OCI-LY3 (cell line): ENCODE measurements at regions not wholly inside any gene's neighbourhood (a gene's known extent, or its start where the extent isn't known, plus 50 kb on each side); places are given as distances from the start of the nearest gene placed in this dataset.

ENCODE experiments used
- H2AFZ ChIP-seq: fragments of 200-600, 300-600 bp; shearing (Covaris generic); 2 replicates; pipeline ENCODE4 v1.6.0; 2014; ENCODE audit warnings: antibody characterized with exemption, low read depth, low read length
- H3K27ac ChIP-seq: fragments of 200-600, 300-600 bp; sonication (generic); 2 replicates; pipeline ENCODE4 v1.5.1; 2014; ENCODE audit warnings: mild to moderate bottlenecking, low read length, moderate library complexity, mixed read lengths
- H3K27me3 ChIP-seq: fragments of 200-600, 300-600 bp; sonication (generic); 2 replicates; pipeline ENCODE4 v1.6.1; 2014; ENCODE audit warnings: low read depth, low read length, mixed read lengths
- H3K36me3 ChIP-seq: fragments of 200-600, 300-600 bp; sonication (generic); replicated peaks from 2 replicates; pipeline ENCODE3; 2014; ENCODE audit warnings: low read depth, low read length, mixed read lengths
- H3K4me1 ChIP-seq: fragments of 300-600, 200-600 bp; sonication (generic); 2 replicates; pipeline ENCODE4 v1.6.1; 2014; ENCODE audit warnings: low read length, mixed read lengths
- H3K4me2 ChIP-seq: fragments of 200-600, 300-600 bp; sonication (generic); 2 replicates; pipeline ENCODE4 v1.6.1; 2014; ENCODE audit warnings: low read length, mixed read lengths
- H3K4me3 ChIP-seq: fragments of 300-600, 200-600 bp; sonication (generic); 2 replicates; pipeline ENCODE4 v1.5.1; 2014; ENCODE audit warnings: antibody characterized with exemption, mild to moderate bottlenecking, low read length, moderate library complexity
- H3K79me2 ChIP-seq: fragments of 300-600, 200-600 bp; shearing (Covaris generic); 2 replicates; pipeline ENCODE4 v1.6.1; 2014; ENCODE audit warnings: mild to moderate bottlenecking, low read length, mixed read lengths
- H3K9ac ChIP-seq: fragments of 300-600, 200-600 bp; shearing (Covaris generic); 2 replicates; pipeline ENCODE4 v1.6.0; 2014; ENCODE audit warnings: mild to moderate bottlenecking, low read length, moderate library complexity
- H3K9me3 ChIP-seq: fragments of 200-600, 300-600 bp; shearing (Covaris generic); 2 replicates; pipeline ENCODE4 v1.6.1; 2014; ENCODE audit warnings: low read length, mixed read lengths; ENCODE audit not compliant: insufficient read depth
- H4K20me1 ChIP-seq: fragments of 200-600, 300-600 bp; sonication (generic); 2 replicates; pipeline ENCODE4 v1.6.1; 2016; ENCODE audit warnings: low read length, mixed read lengths; ENCODE audit not compliant: insufficient read depth
- CTCF ChIP-seq: fragments of 200-600, 300-600 bp; sonication (generic); IDR thresholded peaks from 2 replicates; pipeline ENCODE4 v1.5.1; 2014; ENCODE audit warnings: antibody characterized with exemption, low read length, low read depth
- EZH2phosphoT487 ChIP-seq: fragments of 200-600 bp; shearing (Covaris generic); IDR thresholded peaks from 2 replicates; pipeline ENCODE4 v1.6.1; 2018; ENCODE audit warnings: antibody characterized with exemption, mixed run types, low read depth

GRCh38 chr5:123856766-123857165 is 344.8 kb downstream of the CSNK1G3 start:
- Histone ChIP-seq H3K79me2 (no peaks in the 10 kb centered on the region), H3K36me3 (no peaks in the 10 kb centered on the region), H3K4me1 (no peaks in the 10 kb centered on the region), H4K20me1 (no peaks in the 10 kb centered on the region), H3K27ac (no peak overlapping the region), H3K4me3 (no peak overlapping the region), H2AFZ (no peak overlapping the region), H3K4me2 (no peak overlapping the region), H3K27me3 (no peaks in the 10 kb centered on the region), H3K9ac (no peak overlapping the region), H3K9me3 (no peaks in the 10 kb centered on the region)
- no peak for TF ChIP-seq EZH2phosphoT487
- TF ChIP-seq CTCF = no peak

- Histone ChIP-seq H3K27ac (no peak overlapping the region), H3K4me2 (no peak overlapping the region), H3K4me3 (no peak overlapping the region), H3K9ac (no peak overlapping the region), H3K9me3 (no peaks in the 10 kb centered on the region), H2AFZ (no peak overlapping the region), H3K4me1 (no peaks in the 10 kb centered on the region), H4K20me1 (no peaks in the 10 kb centered on the region), H3K36me3 (no peaks in the 10 kb centered on the region), H3K79me2 (no peaks in the 10 kb centered on the region), H3K27me3 (no peaks in the 10 kb centered on the region)
- TF ChIP-seq CTCF (no peak), EZH2phosphoT487 (no peak)
Observed at GRCh38 chr5:123855609-123856008, 343.6 kb downstream of the CSNK1G3 start.

- Histone ChIP-seq H3K4me1 (peaks cover 25% of the 10 kb centered on the region), H3K9ac (peak overlapping the region; percentile 45; the same call in 1 of the 2 replicates), H3K4me2 (peak overlapping the region; percentile 62), H2AFZ (peak overlapping the region; percentile 66), H3K9me3 (no peaks in the 10 kb centered on the region), H4K20me1 (no peaks in the 10 kb centered on the region), H3K36me3 (no peaks in the 10 kb centered on the region), H3K27me3 (no peaks in the 10 kb centered on the region), H3K4me3 (peak overlapping the region; percentile 42), H3K27ac (peak overlapping the region; percentile 77), H3K79me2 (no peaks in the 10 kb centered on the region)
- TF ChIP-seq EZH2phosphoT487 (no peak), CTCF (no peak)
Observed at GRCh38 chr5:123845356-123846100, 333.6 kb downstream of the CSNK1G3 start.

GRCh38 chr5:123844873-123845272 is 332.9 kb downstream of the CSNK1G3 start:
- no peaks in the 10 kb centered on the region for H4K20me1 ChIP-seq
- H3K27me3 ChIP-seq = no peaks in the 10 kb centered on the region
- no peaks in the 10 kb centered on the region for H3K79me2 ChIP-seq
- H3K9ac ChIP-seq = peak overlapping the region; percentile 45; the same call in 1 of the 2 replicates
- TF ChIP-seq CTCF (no peak), EZH2phosphoT487 (no peak)
- H3K4me2 ChIP-seq = peak overlapping the region; percentile 62
- H3K27ac ChIP-seq = peak overlapping the region; percentile 77
- H3K9me3 ChIP-seq = no peaks in the 10 kb centered on the region
- H3K4me3 ChIP-seq = peak overlapping the region; percentile 42
- H3K4me1 ChIP-seq = peaks cover 25% of the 10 kb centered on the region
- peak overlapping the region; percentile 66 for H2AFZ ChIP-seq
- H3K36me3 ChIP-seq = no peaks in the 10 kb centered on the region
